Activated CD8-positive, alpha-beta T cell treated with anti-CD3 and anti-CD28 coated beads, Interleukin-2, amount 10 ng/mL, durations not matched to agents 7 days and 5 days (primary cell): ENCODE measurements at regions not wholly inside any gene's neighbourhood (a gene's known extent, or its start where the extent isn't known, plus 50 kb on each side); places are given as distances from the start of the nearest gene placed in this dataset.
"Not testable (repeated sequence)": the region's sequence is repeated elsewhere in the genome, so short reads cannot be mapped to it uniquely, and the experiment has no call there.

Source experiments
- ATAC-seq: fragments of 150-1000 bp; cut with Tn5 transposase; one replicate; pipeline ENCODE4 v1.10.0; 2021; ENCODE audit warnings: moderate library complexity
- CTCF ChIA-PET: fragments of 350-600 bp; sonication (Branson Sonifier 250); formaldehyde crosslinking; loops from one replicate; lab custom pipeline; 2021; ENCODE audit warnings: antibody characterized with exemption; lab: Charles Lee
- POLR2A ChIA-PET: fragments of 350-600 bp; sonication (Branson Sonifier 250); formaldehyde crosslinking; loops from one replicate; lab custom pipeline; 2021; ENCODE audit warnings: antibody characterized with exemption; lab: Charles Lee
- DNase-seq: peaks from one replicate; pipeline ENCODE4 v3.0.0-alpha.2; 2020
- H3K27ac Mint-ChIP-seq: one replicate; pipeline ENCODE4 v1.8.0; 2021; ENCODE audit warnings: mild to moderate bottlenecking, mixed read lengths
- H3K27me3 Mint-ChIP-seq: one replicate; pipeline ENCODE4 v1.8.0; 2021; ENCODE audit warnings: low read depth, mixed read lengths
- H3K36me3 Mint-ChIP-seq: one replicate; pipeline ENCODE4 v1.8.0; 2021; ENCODE audit warnings: low read depth, mixed read lengths
- H3K4me1 Mint-ChIP-seq: one replicate; pipeline ENCODE4 v1.8.0; 2021; ENCODE audit warnings: low read depth, mixed read lengths
- H3K4me3 Mint-ChIP-seq: one replicate; pipeline ENCODE4 v1.8.0; 2021; ENCODE audit warnings: mild to moderate bottlenecking, mixed read lengths
- H3K9me3 Mint-ChIP-seq: one replicate; pipeline ENCODE4 v1.8.0; 2022; ENCODE audit warnings: mixed read lengths; ENCODE audit not compliant: insufficient read depth

- Mint-ChIP-seq H3K9me3 (no peaks in the 10 kb centered on the region), H3K27ac (no peak overlapping the region), H3K4me1 (no peaks in the 10 kb centered on the region), H3K27me3 (no peaks in the 10 kb centered on the region), H3K36me3 (no peaks in the 10 kb centered on the region), H3K4me3 (no peak overlapping the region)
- ChIA-PET CTCF (no interaction called here), POLR2A (no interaction called here)
- DNase-seq (no peak), ATAC-seq (no peak)
Observed at GRCh38 chr7:69114374-69114773, 483.9 kb upstream of the AUTS2 start.

GRCh38 chr7:69115788-69116187, 482.5 kb upstream of the AUTS2 start:
- Mint-ChIP-seq H3K9me3 (no peaks in the 10 kb centered on the region), H3K4me3 (no peak overlapping the region), H3K27ac (no peak overlapping the region), H3K4me1 (no peaks in the 10 kb centered on the region), H3K36me3 (no peaks in the 10 kb centered on the region), H3K27me3 (no peaks in the 10 kb centered on the region)
- ATAC-seq = no peak
- CTCF ChIA-PET = no interaction called here
- DNase-seq = no peak
- POLR2A ChIA-PET = no interaction called here

- ATAC-seq, DNase-seq, H3K36me3 Mint-ChIP-seq, POLR2A ChIA-PET, H3K27ac Mint-ChIP-seq, H3K4me3 Mint-ChIP-seq, CTCF ChIA-PET, H3K27me3 Mint-ChIP-seq, H3K9me3 Mint-ChIP-seq, H3K4me1 Mint-ChIP-seq: not testable (repeated sequence)
Observed at GRCh38 chr7:69116196-69116595, 482.1 kb upstream of the AUTS2 start.

GRCh38 chr7:69122953-69123352, 475.3 kb upstream of the AUTS2 start:
- Mint-ChIP-seq H3K9me3 (no peaks in the 10 kb centered on the region), H3K36me3 (no peaks in the 10 kb centered on the region), H3K4me3 (no peak overlapping the region), H3K27me3 (no peaks in the 10 kb centered on the region), H3K4me1 (no peaks in the 10 kb centered on the region), H3K27ac (no peak overlapping the region)
- ChIA-PET CTCF (no interaction called here), POLR2A (no interaction called here)
- ATAC-seq (no peak), DNase-seq (no peak)

- Mint-ChIP-seq H3K36me3 (no peaks in the 10 kb centered on the region), H3K27me3 (no peaks in the 10 kb centered on the region), H3K27ac (no peak overlapping the region), H3K9me3 (no peaks in the 10 kb centered on the region), H3K4me1 (no peaks in the 10 kb centered on the region), H3K4me3 (no peak overlapping the region)
- POLR2A ChIA-PET = no interaction called here
- CTCF ChIA-PET = no interaction called here
- DNase-seq = no peak
- no peak for ATAC-seq
Observed at GRCh38 chr7:69126896-69127479, 471.3 kb upstream of the AUTS2 start.

GRCh38 chr7:69129524-69129923, 468.8 kb upstream of the AUTS2 start:
- ChIA-PET POLR2A (no interaction called here), CTCF (no interaction called here)
- Mint-ChIP-seq H3K27ac (no peak overlapping the region), H3K4me1 (no peaks in the 10 kb centered on the region), H3K27me3 (no peaks in the 10 kb centered on the region), H3K9me3 (no peaks in the 10 kb centered on the region), H3K36me3 (no peaks in the 10 kb centered on the region), H3K4me3 (no peak overlapping the region)
- DNase-seq (no peak), ATAC-seq (no peak)

GRCh38 chr7:69129951-69130350, 468.3 kb upstream of the AUTS2 start:
- Mint-ChIP-seq H3K27me3 (no peaks in the 10 kb centered on the region), H3K4me1 (no peaks in the 10 kb centered on the region), H3K9me3 (peaks cover 2% of the 10 kb centered on the region), H3K4me3 (no peak overlapping the region), H3K36me3 (no peaks in the 10 kb centered on the region), H3K27ac (no peak overlapping the region)
- no peak for DNase-seq
- no peak for ATAC-seq
- POLR2A ChIA-PET = no interaction called here
- CTCF ChIA-PET = no interaction called here

- no peaks in the 10 kb centered on the region for H3K36me3 Mint-ChIP-seq
- H3K27ac Mint-ChIP-seq = no peak overlapping the region
- POLR2A ChIA-PET = no interaction called here
- ATAC-seq (no peak), DNase-seq (no peak)
- H3K4me1 Mint-ChIP-seq = no peaks in the 10 kb centered on the region
- H3K27me3 Mint-ChIP-seq = no peaks in the 10 kb centered on the region
- peaks cover 4% of the 10 kb centered on the region for H3K9me3 Mint-ChIP-seq
- CTCF ChIA-PET = no interaction called here
- H3K4me3 Mint-ChIP-seq = no peak overlapping the region
Observed at GRCh38 chr7:69130396-69130795, 467.9 kb upstream of the AUTS2 start.

GRCh38 chr7:69134316-69134715, 464.0 kb upstream of the AUTS2 start:
- POLR2A ChIA-PET = no interaction called here
- no peak overlapping the region for H3K4me3 Mint-ChIP-seq
- H3K27ac Mint-ChIP-seq = no peak overlapping the region
- H3K36me3 Mint-ChIP-seq = no peaks in the 10 kb centered on the region
- no peaks in the 10 kb centered on the region for H3K4me1 Mint-ChIP-seq
- DNase-seq (no peak), ATAC-seq (no peak)
- no peaks in the 10 kb centered on the region for H3K27me3 Mint-ChIP-seq
- H3K9me3 Mint-ChIP-seq = peaks cover 23% of the 10 kb centered on the region
- CTCF ChIA-PET = no interaction called here

GRCh38 chr7:69147631-69148030, 450.6 kb upstream of the AUTS2 start:
- POLR2A ChIA-PET = no interaction called here
- CTCF ChIA-PET = no interaction called here
- DNase-seq = no peak

GRCh38 chr7:69149804-69150782, 448.2 kb upstream of the AUTS2 start:
- CTCF ChIA-PET = no interaction called here
- POLR2A ChIA-PET = no interaction called here
- no peak for DNase-seq
- Mint-ChIP-seq H3K4me3 (no peak overlapping the region), H3K9me3 (peaks cover 19% of the 10 kb centered on the region), H3K36me3 (no peaks in the 10 kb centered on the region), H3K4me1 (no peaks in the 10 kb centered on the region), H3K27ac (no peak overlapping the region), H3K27me3 (no peaks in the 10 kb centered on the region)
- ATAC-seq = no peak

More at GRCh38 chr7:69147631-69148030, 450.6 kb upstream of the AUTS2 start:
- H3K4me3 Mint-ChIP-seq = no peak overlapping the region
- no peaks in the 10 kb centered on the region for H3K4me1 Mint-ChIP-seq
- ATAC-seq = no peak
- no peaks in the 10 kb centered on the region for H3K27me3 Mint-ChIP-seq
- H3K36me3 Mint-ChIP-seq = no peaks in the 10 kb centered on the region
- peaks cover 10% of the 10 kb centered on the region for H3K9me3 Mint-ChIP-seq
- no peak overlapping the region for H3K27ac Mint-ChIP-seq

GRCh38 chr7:69162326-69162725, 435.9 kb upstream of the AUTS2 start:
- CTCF ChIA-PET = no interaction called here
- no peaks in the 10 kb centered on the region for H3K27me3 Mint-ChIP-seq
- POLR2A ChIA-PET = no interaction called here

More at GRCh38 chr7:69162326-69162725, 435.9 kb upstream of the AUTS2 start:
- Mint-ChIP-seq H3K9me3 (peaks cover 5% of the 10 kb centered on the region), H3K27ac (no peak overlapping the region), H3K36me3 (no peaks in the 10 kb centered on the region), H3K4me1 (no peaks in the 10 kb centered on the region), H3K4me3 (no peak overlapping the region)
- DNase-seq (no peak), ATAC-seq (no peak)
